Transverse colon (tissue), 3 donors: ENCODE measurements at regions not wholly inside any gene's neighbourhood (a gene's known extent, or its start where the extent isn't known, plus 50 kb on each side); places are given as distances from the start of the nearest gene placed in this dataset.

Source experiments
- EP300 ChIP-seq: sonication (generic); formaldehyde crosslinking; IDR thresholded peaks from one replicate; pipeline ENCODE4 v1.6.1; 2017; ENCODE audit warnings: antibody characterized with exemption, low read depth
- POLR2A ChIP-seq: fragments of 450-650 bp; IDR thresholded peaks from one replicate; pipeline ENCODE4 v1.6.1; 2016; ENCODE audit warnings: antibody characterized with exemption, mild to moderate bottlenecking, moderate library complexity
- TF ChIP-seq, protein P1 (sequence below), 5 experiments: fragments of 200-600 bp in 3 of 5; fragments of 450-650 bp in 2 of 5; sonication (generic) in 3 of 5; IDR thresholded peaks; 1 replicate in 2 of 5; 2 replicates in 3 of 5; pipeline ENCODE4 v1.5.1; 2016 to 2017; ENCODE audit warnings: antibody characterized with exemption in 5 of 5, inconsistent platforms in 3 of 5, mild to moderate bottlenecking in 2 of 5, moderate library complexity in 1 of 5

GRCh38 chr10:64113792-64114191 lies 592.6 kb downstream of the REEP3 start:
- TF ChIP-seq, protein P1, sequence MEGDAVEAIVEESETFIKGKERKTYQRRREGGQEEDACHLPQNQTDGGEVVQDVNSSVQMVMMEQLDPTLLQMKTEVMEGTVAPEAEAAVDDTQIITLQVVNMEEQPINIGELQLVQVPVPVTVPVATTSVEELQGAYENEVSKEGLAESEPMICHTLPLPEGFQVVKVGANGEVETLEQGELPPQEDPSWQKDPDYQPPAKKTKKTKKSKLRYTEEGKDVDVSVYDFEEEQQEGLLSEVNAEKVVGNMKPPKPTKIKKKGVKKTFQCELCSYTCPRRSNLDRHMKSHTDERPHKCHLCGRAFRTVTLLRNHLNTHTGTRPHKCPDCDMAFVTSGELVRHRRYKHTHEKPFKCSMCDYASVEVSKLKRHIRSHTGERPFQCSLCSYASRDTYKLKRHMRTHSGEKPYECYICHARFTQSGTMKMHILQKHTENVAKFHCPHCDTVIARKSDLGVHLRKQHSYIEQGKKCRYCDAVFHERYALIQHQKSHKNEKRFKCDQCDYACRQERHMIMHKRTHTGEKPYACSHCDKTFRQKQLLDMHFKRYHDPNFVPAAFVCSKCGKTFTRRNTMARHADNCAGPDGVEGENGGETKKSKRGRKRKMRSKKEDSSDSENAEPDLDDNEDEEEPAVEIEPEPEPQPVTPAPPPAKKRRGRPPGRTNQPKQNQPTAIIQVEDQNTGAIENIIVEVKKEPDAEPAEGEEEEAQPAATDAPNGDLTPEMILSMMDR (IDR thresholded peaks at IDR 0.05): no peak
- TF ChIP-seq POLR2A (no peak), EP300 (no peak)
